ENCODE measurements at regions not wholly inside any gene's neighbourhood (a gene's known extent, or its start where the extent isn't known, plus 50 kb on each side); places are given as distances from the start of the nearest gene placed in this dataset.

DNA sequence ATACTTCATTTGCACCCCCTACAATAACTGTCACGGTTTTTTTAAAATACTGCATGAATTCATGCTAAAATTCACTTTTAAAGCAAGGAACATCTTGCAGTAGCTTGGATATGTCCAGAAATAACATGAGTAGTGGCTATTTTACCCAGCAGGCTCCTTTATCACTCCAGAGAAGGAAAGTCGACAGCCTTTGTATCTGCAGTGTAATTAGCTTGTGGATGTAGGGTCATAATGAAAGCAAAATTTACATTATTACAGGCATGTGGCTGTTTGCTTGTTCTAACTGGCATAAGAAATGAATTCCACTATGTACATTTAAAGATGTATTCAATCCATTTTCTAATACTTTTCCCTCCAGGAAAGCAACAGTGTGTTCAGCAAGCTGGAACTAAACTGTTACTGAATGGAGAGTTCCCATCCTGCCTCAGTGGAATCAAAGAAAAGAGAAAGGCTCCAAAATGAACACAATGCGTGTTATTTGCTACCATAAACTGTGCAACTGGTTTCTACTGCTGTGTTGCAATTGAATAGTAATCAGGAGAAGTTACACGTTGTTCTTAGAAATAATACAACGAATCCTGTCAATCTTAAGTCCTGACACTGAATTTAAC lies 321.2 kb upstream of the VRK2 start:
- Histone ChIP-seq H3K4me1 (ENCODE audit: low read depth) (peaks cover 2% of the 10 kb centered on the region), H3K36me3 (no peaks in the 10 kb centered on the region), H3K9me3 (ENCODE audit: low read depth) (no peaks in the 10 kb centered on the region), H3K4me3 (no peak overlapping the region), H3K27ac (no peak overlapping the region), H3K27me3 (no peaks in the 10 kb centered on the region)
- TF ChIP-seq, protein P1, sequence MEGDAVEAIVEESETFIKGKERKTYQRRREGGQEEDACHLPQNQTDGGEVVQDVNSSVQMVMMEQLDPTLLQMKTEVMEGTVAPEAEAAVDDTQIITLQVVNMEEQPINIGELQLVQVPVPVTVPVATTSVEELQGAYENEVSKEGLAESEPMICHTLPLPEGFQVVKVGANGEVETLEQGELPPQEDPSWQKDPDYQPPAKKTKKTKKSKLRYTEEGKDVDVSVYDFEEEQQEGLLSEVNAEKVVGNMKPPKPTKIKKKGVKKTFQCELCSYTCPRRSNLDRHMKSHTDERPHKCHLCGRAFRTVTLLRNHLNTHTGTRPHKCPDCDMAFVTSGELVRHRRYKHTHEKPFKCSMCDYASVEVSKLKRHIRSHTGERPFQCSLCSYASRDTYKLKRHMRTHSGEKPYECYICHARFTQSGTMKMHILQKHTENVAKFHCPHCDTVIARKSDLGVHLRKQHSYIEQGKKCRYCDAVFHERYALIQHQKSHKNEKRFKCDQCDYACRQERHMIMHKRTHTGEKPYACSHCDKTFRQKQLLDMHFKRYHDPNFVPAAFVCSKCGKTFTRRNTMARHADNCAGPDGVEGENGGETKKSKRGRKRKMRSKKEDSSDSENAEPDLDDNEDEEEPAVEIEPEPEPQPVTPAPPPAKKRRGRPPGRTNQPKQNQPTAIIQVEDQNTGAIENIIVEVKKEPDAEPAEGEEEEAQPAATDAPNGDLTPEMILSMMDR (IDR thresholded peaks at IDR 0.05; ENCODE audit: low read depth, low read length), result no peak
- no peak for DNase-seq (ENCODE audit: low read depth in 1 of 2, low spot score in 1 of 2)

DNA sequence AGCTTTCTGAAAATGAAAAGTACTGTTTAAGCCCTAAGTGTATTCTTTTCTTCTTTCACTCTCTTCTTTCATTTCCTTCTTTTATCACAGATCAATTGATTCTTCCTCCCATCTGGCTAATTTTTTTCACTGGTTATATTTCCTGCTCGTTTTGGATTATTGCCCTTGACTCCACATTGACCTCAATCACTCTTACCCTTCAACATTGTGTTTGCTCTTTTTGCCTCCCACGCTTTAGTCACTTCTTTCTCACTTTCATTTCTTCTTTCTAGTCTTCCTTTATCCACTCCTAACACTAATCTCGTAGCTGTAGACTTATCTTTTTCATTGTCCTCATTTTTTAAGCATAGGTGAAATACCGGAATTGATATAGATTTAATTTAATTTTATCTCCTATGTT lies 320.3 kb upstream of the VRK2 start:
- TF ChIP-seq, protein P1 (IDR thresholded peaks at IDR 0.05; ENCODE audit: low read depth, low read length), result no peak
- DNase-seq (ENCODE audit: low read depth in 1 of 2, low spot score in 1 of 2), result no peak
- peaks cover 2% of the 10 kb centered on the region for H3K4me1 ChIP-seq (ENCODE audit: low read depth)
- no peaks in the 10 kb centered on the region for H3K9me3 ChIP-seq (ENCODE audit: low read depth)
- H3K36me3 ChIP-seq, result no peaks in the 10 kb centered on the region
- H3K27me3 ChIP-seq, result no peaks in the 10 kb centered on the region
- no peak overlapping the region for H3K4me3 ChIP-seq
- H3K27ac ChIP-seq, result no peak overlapping the region

DNA sequence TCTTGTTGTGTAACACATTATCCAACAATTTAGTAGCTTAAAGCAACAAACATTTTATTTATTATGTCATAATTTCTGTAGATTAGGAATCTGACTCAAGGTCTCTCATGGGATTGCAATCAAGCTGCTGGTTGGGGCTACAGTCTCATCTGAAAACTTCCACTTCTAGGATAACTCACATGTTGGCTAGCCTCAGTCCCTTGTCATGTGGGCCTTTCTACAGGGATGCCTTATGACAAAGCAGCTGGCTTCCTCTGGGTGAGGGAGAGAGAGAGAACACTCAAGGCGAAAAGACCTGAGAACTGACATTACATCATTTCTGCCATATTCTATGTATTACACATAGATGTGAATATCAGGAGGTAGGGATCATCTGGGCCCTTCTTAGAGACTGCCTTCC lies 317.9 kb upstream of the VRK2 start:
- TF ChIP-seq, protein P1 (IDR thresholded peaks at IDR 0.05; ENCODE audit: low read depth, low read length), result no peak

DNA sequence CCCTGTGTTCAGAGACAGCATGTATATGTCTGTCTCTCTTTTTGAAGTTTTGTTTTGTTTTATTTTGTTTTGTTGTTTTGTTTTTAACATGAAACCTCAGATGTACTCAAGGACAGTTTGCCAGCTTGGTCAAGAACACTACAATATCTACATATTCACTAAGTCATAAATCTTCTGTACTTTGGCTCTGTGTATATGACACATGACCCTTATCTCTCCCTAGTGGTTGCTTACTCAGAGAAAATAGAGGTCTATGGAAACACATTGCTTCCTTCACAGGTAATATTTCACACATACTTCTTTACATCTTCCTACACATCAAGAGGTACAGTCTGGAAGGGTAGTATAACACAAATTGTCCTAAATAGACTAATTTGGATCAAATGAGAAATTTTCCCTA lies 312.6 kb upstream of the VRK2 start:
- Histone ChIP-seq H3K27ac (no peak overlapping the region), H3K36me3 (no peaks in the 10 kb centered on the region), H3K27me3 (no peaks in the 10 kb centered on the region), H3K4me3 (no peak overlapping the region), H3K9me3 (ENCODE audit: low read depth) (no peaks in the 10 kb centered on the region), H3K4me1 (ENCODE audit: low read depth) (no peaks in the 10 kb centered on the region)
- TF ChIP-seq, protein P1 (IDR thresholded peaks at IDR 0.05; ENCODE audit: low read depth, low read length), result no peak
- DNase-seq (ENCODE audit: low read depth in 1 of 2, low spot score in 1 of 2), result no peak

More for the DNA sequence above, 317.9 kb upstream of the VRK2 start:
- Histone ChIP-seq H3K4me1 (ENCODE audit: low read depth) (no peaks in the 10 kb centered on the region), H3K9me3 (ENCODE audit: low read depth) (no peaks in the 10 kb centered on the region), H3K27ac (no peak overlapping the region), H3K27me3 (no peaks in the 10 kb centered on the region), H3K36me3 (no peaks in the 10 kb centered on the region), H3K4me3 (no peak overlapping the region)
- no peak for DNase-seq (ENCODE audit: low read depth in 1 of 2, low spot score in 1 of 2)

GRCh38 chr2:57740891-57741290 lies 305.7 kb upstream of the VRK2 start:
- H3K27me3 ChIP-seq, result no peaks in the 10 kb centered on the region
- H3K9me3 ChIP-seq (ENCODE audit: low read depth), result no peaks in the 10 kb centered on the region
- H3K36me3 ChIP-seq, result no peaks in the 10 kb centered on the region
- H3K27ac ChIP-seq, result no peak overlapping the region
- no peak for DNase-seq (ENCODE audit: low read depth in 1 of 2, low spot score in 1 of 2)
- H3K4me3 ChIP-seq, result no peak overlapping the region
- TF ChIP-seq, protein P1 (IDR thresholded peaks at IDR 0.05; ENCODE audit: low read depth, low read length), result no peak
- H3K4me1 ChIP-seq (ENCODE audit: low read depth), result no peaks in the 10 kb centered on the region

All from cardiac muscle cell (in vitro differentiated cells and primary cell).